ENCODE measurements at regions not wholly inside any gene's neighbourhood (a gene's known extent, or its start where the extent isn't known, plus 50 kb on each side); places are given as distances from the start of the nearest gene placed in this dataset.

DNA sequence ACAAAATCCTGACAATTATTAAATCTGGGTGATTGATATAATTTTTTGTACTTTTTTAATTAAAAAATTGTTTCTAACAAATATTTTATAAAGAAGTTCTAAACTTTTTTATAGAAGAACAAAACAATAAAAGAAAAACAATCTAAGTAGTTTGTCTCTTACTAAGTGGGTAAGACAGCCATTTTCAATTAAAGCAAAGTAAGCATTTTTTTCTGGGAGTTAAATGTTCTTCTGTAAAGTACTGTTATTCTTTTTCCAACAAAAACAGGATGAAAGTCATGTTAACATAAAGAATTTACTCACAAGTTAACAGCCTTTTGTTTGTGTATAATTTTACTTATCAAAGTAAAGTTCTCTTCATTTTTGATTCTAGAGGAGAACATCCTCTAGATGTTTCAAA, 1029.9 kb downstream of the JRKL start:
- Mint-ChIP-seq H3K36me3 (ENCODE audit: insufficient read depth) (no peaks in the 10 kb centered on the region), H3K4me3 (ENCODE audit: low read depth) (no peak overlapping the region), H3K27me3 (no peaks in the 10 kb centered on the region), H3K4me1 (ENCODE audit: low read depth) (no peaks in the 10 kb centered on the region), H3K9me3 (ENCODE audit: low read depth) (peaks cover 9% of the 10 kb centered on the region), H3K27ac (no peak overlapping the region)
- no peak for DNase-seq (ENCODE audit: low spot score, unreplicated experiment)
- TF ChIP-seq, protein P1, sequence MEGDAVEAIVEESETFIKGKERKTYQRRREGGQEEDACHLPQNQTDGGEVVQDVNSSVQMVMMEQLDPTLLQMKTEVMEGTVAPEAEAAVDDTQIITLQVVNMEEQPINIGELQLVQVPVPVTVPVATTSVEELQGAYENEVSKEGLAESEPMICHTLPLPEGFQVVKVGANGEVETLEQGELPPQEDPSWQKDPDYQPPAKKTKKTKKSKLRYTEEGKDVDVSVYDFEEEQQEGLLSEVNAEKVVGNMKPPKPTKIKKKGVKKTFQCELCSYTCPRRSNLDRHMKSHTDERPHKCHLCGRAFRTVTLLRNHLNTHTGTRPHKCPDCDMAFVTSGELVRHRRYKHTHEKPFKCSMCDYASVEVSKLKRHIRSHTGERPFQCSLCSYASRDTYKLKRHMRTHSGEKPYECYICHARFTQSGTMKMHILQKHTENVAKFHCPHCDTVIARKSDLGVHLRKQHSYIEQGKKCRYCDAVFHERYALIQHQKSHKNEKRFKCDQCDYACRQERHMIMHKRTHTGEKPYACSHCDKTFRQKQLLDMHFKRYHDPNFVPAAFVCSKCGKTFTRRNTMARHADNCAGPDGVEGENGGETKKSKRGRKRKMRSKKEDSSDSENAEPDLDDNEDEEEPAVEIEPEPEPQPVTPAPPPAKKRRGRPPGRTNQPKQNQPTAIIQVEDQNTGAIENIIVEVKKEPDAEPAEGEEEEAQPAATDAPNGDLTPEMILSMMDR (IDR thresholded peaks at IDR 0.05; ENCODE audit: unreplicated experiment) = no peak

DNA sequence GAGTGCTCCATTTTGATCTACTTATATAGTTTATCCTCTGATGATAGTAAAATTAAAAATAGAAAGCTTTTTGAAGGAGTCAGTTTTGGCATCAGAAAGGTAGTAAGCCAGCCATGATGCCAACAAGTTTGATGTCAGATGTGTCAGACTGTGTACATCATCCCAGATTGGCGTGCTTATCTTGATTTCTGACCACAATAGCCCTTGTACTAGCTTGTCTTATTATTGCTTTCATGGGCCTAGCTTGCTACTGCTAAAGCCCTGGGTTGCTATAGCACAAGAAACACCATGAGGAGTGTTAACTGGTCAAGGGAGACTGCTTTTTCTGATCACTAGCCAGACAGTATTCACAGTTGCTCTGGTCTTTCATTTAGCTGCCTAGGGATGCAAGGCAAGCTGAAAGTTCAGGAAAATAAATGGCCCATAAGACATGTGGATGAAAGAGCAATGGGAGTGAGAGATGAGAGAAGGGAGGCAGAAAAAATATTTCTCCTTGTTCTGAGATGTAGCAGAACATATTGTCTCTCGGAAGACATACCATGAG, 1038.5 kb downstream of the JRKL start:
- no peak for DNase-seq (ENCODE audit: low spot score, unreplicated experiment)
- Mint-ChIP-seq H3K9me3 (ENCODE audit: low read depth) (no peaks in the 10 kb centered on the region), H3K27me3 (no peaks in the 10 kb centered on the region), H3K36me3 (ENCODE audit: insufficient read depth) (no peaks in the 10 kb centered on the region), H3K4me3 (ENCODE audit: low read depth) (no peak overlapping the region), H3K4me1 (ENCODE audit: low read depth) (no peaks in the 10 kb centered on the region), H3K27ac (no peak overlapping the region)
- TF ChIP-seq, protein P1 (IDR thresholded peaks at IDR 0.05; ENCODE audit: unreplicated experiment) = no peak

DNA sequence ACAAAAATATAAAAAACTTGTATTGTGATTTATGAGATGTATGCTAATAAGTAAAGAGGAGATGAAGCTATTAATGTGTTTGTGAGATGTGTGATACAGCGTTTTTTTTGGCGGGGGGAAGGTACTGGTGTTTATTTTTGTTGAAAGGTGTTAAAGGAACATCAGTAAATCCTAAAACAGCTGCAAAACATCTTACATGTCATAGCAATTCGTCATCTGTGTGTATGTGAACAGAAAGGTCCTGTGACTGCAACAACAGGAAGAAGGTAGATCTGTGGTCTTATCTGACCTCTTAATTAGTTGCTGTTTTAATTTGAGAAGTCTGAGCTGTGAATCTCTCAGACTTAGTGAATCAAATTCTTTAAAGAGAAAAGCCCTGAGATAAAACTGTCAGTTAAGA, 1041.1 kb downstream of the JRKL start:
- no peaks in the 10 kb centered on the region for H3K36me3 Mint-ChIP-seq (ENCODE audit: insufficient read depth)
- no peaks in the 10 kb centered on the region for H3K4me1 Mint-ChIP-seq (ENCODE audit: low read depth)
- no peak overlapping the region for H3K27ac Mint-ChIP-seq
- no peaks in the 10 kb centered on the region for H3K27me3 Mint-ChIP-seq
- DNase-seq (ENCODE audit: low spot score, unreplicated experiment) = no peak
- H3K4me3 Mint-ChIP-seq (ENCODE audit: low read depth) = no peak overlapping the region
- TF ChIP-seq, protein P1 (IDR thresholded peaks at IDR 0.05; ENCODE audit: unreplicated experiment) = no peak
- no peaks in the 10 kb centered on the region for H3K9me3 Mint-ChIP-seq (ENCODE audit: low read depth)

DNA sequence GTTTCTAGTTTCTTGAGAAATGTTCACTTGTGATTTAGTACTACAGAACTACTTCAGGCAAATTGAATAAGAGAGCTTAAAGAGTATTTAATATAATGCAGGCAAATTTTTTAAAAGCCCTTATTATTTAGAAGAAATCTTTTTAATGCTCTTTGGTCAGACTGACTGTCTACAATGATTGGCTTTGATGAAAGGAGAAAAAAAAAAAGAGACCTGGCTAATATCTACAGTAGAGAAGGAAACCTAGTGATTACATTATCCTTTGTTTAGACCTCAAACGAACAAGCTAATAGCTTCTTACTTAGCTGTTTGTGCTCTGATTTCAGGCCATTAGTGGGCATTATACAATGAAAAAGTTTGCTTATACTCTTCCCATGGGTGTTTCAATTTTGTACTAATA, 1043.1 kb downstream of the JRKL start:
- no peak for DNase-seq (ENCODE audit: low spot score, unreplicated experiment)
- Mint-ChIP-seq H3K4me3 (ENCODE audit: low read depth) (no peak overlapping the region), H3K4me1 (ENCODE audit: low read depth) (no peaks in the 10 kb centered on the region), H3K9me3 (ENCODE audit: low read depth) (no peaks in the 10 kb centered on the region), H3K36me3 (ENCODE audit: insufficient read depth) (no peaks in the 10 kb centered on the region), H3K27ac (no peak overlapping the region), H3K27me3 (no peaks in the 10 kb centered on the region)
- TF ChIP-seq, protein P1 (IDR thresholded peaks at IDR 0.05; ENCODE audit: unreplicated experiment) = no peak

DNA sequence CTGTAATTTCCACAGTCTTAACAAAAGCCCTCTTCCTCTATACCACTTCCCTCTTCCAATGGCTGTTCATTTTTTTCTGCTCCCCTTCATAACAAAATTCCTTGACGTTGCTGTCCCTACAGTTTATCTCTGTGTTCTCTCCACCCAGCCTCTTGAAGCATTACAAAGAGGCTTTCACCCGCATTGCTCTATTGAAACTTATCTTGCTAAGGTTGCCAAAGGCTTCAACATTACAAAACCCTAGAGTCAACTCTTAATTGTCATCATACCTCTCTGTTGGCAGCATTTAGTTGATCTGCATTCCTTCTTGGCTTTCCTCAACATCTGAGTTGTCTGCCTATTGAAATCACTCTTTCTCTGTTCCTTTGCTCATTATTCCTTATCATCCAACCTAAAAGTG, 1055.7 kb downstream of the JRKL start:
- TF ChIP-seq, protein P1 (IDR thresholded peaks at IDR 0.05; ENCODE audit: unreplicated experiment) = no peak
- Mint-ChIP-seq H3K27ac (no peak overlapping the region), H3K9me3 (ENCODE audit: low read depth) (peaks cover 3% of the 10 kb centered on the region), H3K36me3 (ENCODE audit: insufficient read depth) (no peaks in the 10 kb centered on the region), H3K4me3 (ENCODE audit: low read depth) (no peak overlapping the region), H3K27me3 (no peaks in the 10 kb centered on the region), H3K4me1 (ENCODE audit: low read depth) (no peaks in the 10 kb centered on the region)
- DNase-seq (ENCODE audit: low spot score, unreplicated experiment) = no peak

Measured in progenitor cell of endocrine pancreas (in vitro differentiated cells).